Parathyroid adenoma (tissue), 2 donors: ENCODE measurements at regions not wholly inside any gene's neighbourhood (a gene's known extent, or its start where the extent isn't known, plus 50 kb on each side); places are given as distances from the start of the nearest gene placed in this dataset.

ENCODE experiments used
- H2AFZ ChIP-seq: fragments of 300-600 bp; sonication (generic); one replicate; pipeline ENCODE4 v1.7.0; 2017; ENCODE audit warnings: antibody characterized with exemption, mild to moderate bottlenecking
- H3K27ac ChIP-seq: fragments of 300-600 bp; sonication (generic); one replicate; pipeline ENCODE4 v1.7.0; 2017
- H3K27me3 ChIP-seq: fragments of 300-600 bp; sonication (generic); one replicate; pipeline ENCODE4 v1.7.0; 2017; ENCODE audit warnings: low read length; ENCODE audit not compliant: control insufficient read depth, insufficient read depth
- H3K36me3 ChIP-seq: fragments of 300-600 bp; sonication (generic); one replicate; pipeline ENCODE4 v1.7.0; 2017; ENCODE audit warnings: low read length; ENCODE audit not compliant: control insufficient read depth, insufficient read depth
- H3K4me1 ChIP-seq: fragments of 300-600 bp; sonication (generic); one replicate; pipeline ENCODE4 v1.7.0; 2017; ENCODE audit warnings: control low read depth
- H3K4me2 ChIP-seq: fragments of 300-600 bp; sonication (generic); one replicate; pipeline ENCODE4 v1.7.0; 2017; ENCODE audit warnings: low read length
- H3K4me3 ChIP-seq: fragments of 300-600 bp; sonication (generic); one replicate; pipeline ENCODE4 v1.7.0; 2017; ENCODE audit warnings: low read depth, low read length
- H3K79me2 ChIP-seq: fragments of 300-600 bp; sonication (generic); one replicate; pipeline ENCODE4 v1.7.0; 2017; ENCODE audit warnings: control low read depth
- H3K9ac ChIP-seq: fragments of 300-600 bp; sonication (generic); one replicate; pipeline ENCODE4 v1.7.0; 2017; ENCODE audit warnings: mild to moderate bottlenecking
- H3K9me3 ChIP-seq: fragments of 300-600 bp; sonication (generic); one replicate; pipeline ENCODE4 v1.7.0; 2017; ENCODE audit warnings: low read length; ENCODE audit not compliant: control insufficient read depth
- TF ChIP-seq, protein P1 (sequence below): fragments of 300-600 bp; sonication (generic); IDR thresholded peaks from one replicate; pipeline ENCODE4 v1.7.0; 2017; ENCODE audit warnings: antibody characterized with exemption, mild to moderate bottlenecking
- donor health status: primary hyperparathyroidism.

GRCh38 chr2:228417526-228417925, 236.0 kb upstream of the SPHKAP start:
- TF ChIP-seq, protein P1, sequence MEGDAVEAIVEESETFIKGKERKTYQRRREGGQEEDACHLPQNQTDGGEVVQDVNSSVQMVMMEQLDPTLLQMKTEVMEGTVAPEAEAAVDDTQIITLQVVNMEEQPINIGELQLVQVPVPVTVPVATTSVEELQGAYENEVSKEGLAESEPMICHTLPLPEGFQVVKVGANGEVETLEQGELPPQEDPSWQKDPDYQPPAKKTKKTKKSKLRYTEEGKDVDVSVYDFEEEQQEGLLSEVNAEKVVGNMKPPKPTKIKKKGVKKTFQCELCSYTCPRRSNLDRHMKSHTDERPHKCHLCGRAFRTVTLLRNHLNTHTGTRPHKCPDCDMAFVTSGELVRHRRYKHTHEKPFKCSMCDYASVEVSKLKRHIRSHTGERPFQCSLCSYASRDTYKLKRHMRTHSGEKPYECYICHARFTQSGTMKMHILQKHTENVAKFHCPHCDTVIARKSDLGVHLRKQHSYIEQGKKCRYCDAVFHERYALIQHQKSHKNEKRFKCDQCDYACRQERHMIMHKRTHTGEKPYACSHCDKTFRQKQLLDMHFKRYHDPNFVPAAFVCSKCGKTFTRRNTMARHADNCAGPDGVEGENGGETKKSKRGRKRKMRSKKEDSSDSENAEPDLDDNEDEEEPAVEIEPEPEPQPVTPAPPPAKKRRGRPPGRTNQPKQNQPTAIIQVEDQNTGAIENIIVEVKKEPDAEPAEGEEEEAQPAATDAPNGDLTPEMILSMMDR = no peak
- H3K36me3 ChIP-seq = no peaks in the 10 kb centered on the region
- no peak overlapping the region for H2AFZ ChIP-seq
- H3K9me3 ChIP-seq = no peaks in the 10 kb centered on the region
- no peak overlapping the region for H3K4me2 ChIP-seq
- H3K27me3 ChIP-seq = no peaks in the 10 kb centered on the region
- no peak overlapping the region for H3K4me3 ChIP-seq
- H3K79me2 ChIP-seq = no peaks in the 10 kb centered on the region
- no peaks in the 10 kb centered on the region for H3K4me1 ChIP-seq
- H3K27ac ChIP-seq = no peak overlapping the region
- no peak overlapping the region for H3K9ac ChIP-seq

DNA sequence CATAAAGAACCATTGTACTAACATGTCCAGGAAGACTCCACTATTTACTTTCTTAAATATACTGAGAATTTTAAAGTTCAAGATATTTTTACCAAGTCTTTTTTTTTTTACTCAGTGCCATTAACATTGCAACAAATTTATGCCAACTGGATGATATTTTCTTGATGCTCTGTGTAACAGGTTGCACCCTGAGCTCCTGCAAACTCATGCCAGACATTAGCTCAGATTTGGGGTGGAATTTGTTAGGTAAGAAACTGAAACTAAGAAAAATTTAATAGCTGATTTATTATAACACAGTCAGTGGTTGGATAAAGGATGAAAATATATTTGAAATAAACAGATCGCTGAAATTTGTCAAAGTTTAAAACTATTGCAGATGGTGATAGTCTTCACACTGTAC, 228.6 kb upstream of the SPHKAP start:
- no peak overlapping the region for H3K4me3 ChIP-seq
- H3K27me3 ChIP-seq = no peaks in the 10 kb centered on the region

GRCh38 chr2:228409493-228409892, 228.0 kb upstream of the SPHKAP start:
- H3K27me3 ChIP-seq = no peaks in the 10 kb centered on the region
- H2AFZ ChIP-seq = no peak overlapping the region
- H3K36me3 ChIP-seq = no peaks in the 10 kb centered on the region
- TF ChIP-seq, protein P1 = no peak
- no peak overlapping the region for H3K4me3 ChIP-seq
- no peak overlapping the region for H3K9ac ChIP-seq
- no peak overlapping the region for H3K4me2 ChIP-seq
- no peaks in the 10 kb centered on the region for H3K79me2 ChIP-seq
- H3K4me1 ChIP-seq = no peaks in the 10 kb centered on the region
- no peaks in the 10 kb centered on the region for H3K9me3 ChIP-seq
- no peak overlapping the region for H3K27ac ChIP-seq

More for the DNA sequence above, 228.6 kb upstream of the SPHKAP start:
- no peaks in the 10 kb centered on the region for H3K9me3 ChIP-seq
- no peaks in the 10 kb centered on the region for H3K36me3 ChIP-seq
- no peak overlapping the region for H2AFZ ChIP-seq
- no peak overlapping the region for H3K9ac ChIP-seq
- no peak overlapping the region for H3K27ac ChIP-seq
- TF ChIP-seq, protein P1 = no peak
- no peaks in the 10 kb centered on the region for H3K79me2 ChIP-seq
- no peak overlapping the region for H3K4me2 ChIP-seq
- no peaks in the 10 kb centered on the region for H3K4me1 ChIP-seq

- H3K4me3 ChIP-seq = no peak overlapping the region
- H3K4me2 ChIP-seq = no peak overlapping the region
- H2AFZ ChIP-seq = no peak overlapping the region
- H3K36me3 ChIP-seq = no peaks in the 10 kb centered on the region
- H3K27ac ChIP-seq = no peak overlapping the region
- TF ChIP-seq, protein P1 = no peak
- H3K9me3 ChIP-seq = no peaks in the 10 kb centered on the region
- no peaks in the 10 kb centered on the region for H3K79me2 ChIP-seq
- H3K27me3 ChIP-seq = no peaks in the 10 kb centered on the region
- H3K4me1 ChIP-seq = no peaks in the 10 kb centered on the region
- no peak overlapping the region for H3K9ac ChIP-seq
Observed at GRCh38 chr2:228408529-228409227, 227.2 kb upstream of the SPHKAP start.

DNA sequence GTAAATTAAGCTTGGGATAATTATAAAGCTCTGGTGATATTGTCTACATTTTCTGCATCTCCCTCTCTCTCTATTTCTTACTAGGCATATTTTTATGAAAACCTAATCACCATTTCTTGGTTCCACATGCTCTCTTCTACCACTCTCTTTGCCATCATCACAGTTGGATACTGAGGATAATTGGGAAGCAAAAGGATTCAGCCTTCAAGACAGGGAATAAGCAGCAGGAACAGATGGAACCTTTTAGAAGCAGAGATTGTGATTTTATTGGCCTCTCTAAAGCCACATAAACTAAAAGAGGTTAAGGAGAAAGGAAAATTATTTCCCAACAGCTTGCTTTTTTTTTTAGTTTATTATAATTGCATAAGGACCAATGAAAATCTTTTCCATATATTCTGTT, 226.3 kb upstream of the SPHKAP start:
- H3K4me1 ChIP-seq = no peaks in the 10 kb centered on the region
- H3K9ac ChIP-seq = no peak overlapping the region
- no peak overlapping the region for H3K4me2 ChIP-seq
- no peak overlapping the region for H3K4me3 ChIP-seq
- TF ChIP-seq, protein P1 = no peak
- no peaks in the 10 kb centered on the region for H3K9me3 ChIP-seq
- H3K79me2 ChIP-seq = no peaks in the 10 kb centered on the region
- H2AFZ ChIP-seq = no peak overlapping the region
- H3K27me3 ChIP-seq = no peaks in the 10 kb centered on the region
- H3K36me3 ChIP-seq = no peaks in the 10 kb centered on the region
- no peak overlapping the region for H3K27ac ChIP-seq
